HG02571 (cell line): ENCODE measurements at regions not wholly inside any gene's neighbourhood (a gene's known extent, or its start where the extent isn't known, plus 50 kb on each side); places are given as distances from the start of the nearest gene placed in this dataset.
"Not testable (repeated sequence)": the region's sequence is repeated elsewhere in the genome, so short reads cannot be mapped to it uniquely, and the experiment has no call there.

Source experiments
- ATAC-seq: cut with Tn5 transposase; IDR thresholded peaks from one replicate; pipeline ENCODE4 v1.9.1; 2021; ENCODE audit warnings: mild to moderate bottlenecking, moderate library complexity; ENCODE audit not compliant: unreplicated experiment

DNA sequence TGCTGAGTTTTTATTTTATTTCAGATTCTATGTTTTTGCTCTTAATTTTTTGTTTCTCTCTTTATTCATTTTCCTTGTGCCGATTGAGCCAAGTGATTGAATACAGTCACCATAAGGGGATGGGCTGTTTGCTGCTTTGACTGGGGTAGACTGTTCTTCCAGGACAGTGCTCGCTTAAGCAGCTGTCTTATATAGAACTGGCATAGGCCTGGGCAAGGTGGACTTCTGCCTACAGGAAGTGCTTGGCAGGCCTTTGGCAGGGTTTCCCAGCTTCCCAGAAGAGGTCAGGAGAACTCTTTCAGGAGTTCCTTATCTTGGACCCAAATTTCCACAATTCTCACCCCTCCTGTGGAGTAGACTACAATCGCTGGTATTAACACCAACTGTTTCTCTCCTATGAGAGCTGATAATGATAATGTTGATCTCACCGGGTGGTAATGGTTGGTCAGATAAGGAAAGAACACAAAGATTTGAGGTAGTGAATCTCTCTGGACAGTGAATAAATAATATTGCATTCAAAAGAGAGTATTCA is 207.5 kb upstream of the ST6GAL2 start:
- no peak for ATAC-seq

DNA sequence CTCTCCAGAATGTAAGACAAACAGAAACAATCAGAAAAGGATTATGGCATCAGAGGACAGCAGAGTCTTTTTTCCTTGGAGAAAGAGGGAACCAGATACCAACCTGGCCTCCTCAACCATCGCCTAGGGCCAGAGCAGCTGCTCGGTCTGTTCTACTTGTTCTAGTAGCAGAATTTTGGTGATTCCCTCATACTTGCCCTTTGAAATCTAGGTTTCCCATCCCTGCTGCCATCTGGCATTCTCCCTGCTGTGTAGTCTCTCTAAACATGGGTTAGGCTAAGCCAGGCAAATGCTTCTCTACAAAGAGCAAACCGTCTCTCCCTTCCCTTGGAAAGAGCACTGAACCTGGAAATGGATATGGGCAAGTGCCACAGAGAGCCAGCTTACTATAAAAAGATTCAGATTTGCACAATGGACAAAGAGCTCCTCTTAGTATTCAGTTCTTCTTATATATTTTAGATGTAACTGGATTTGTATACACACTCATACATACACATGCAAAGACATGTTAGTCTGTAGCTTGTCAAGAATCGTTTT is 208.6 kb upstream of the ST6GAL2 start:
- no peak for ATAC-seq

DNA sequence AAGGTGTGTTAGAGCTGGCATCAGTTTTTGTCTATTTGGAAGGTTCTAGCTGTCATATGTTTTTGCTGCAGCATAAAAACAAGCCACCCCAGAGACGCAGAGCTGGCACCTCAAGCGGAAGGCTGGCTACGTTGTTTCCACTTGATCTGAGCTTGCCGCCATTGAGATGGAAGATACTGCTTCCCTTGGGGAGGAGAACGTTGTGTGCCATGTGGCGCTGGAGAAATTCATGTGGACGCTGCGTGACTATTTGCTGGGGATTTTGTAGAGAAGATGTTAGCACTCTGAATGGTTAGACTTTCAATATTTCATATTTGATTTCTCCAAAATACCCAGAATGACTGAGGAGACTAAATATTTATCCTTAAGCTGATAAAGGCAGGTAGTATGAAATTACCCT is 216.2 kb upstream of the ST6GAL2 start:
- ATAC-seq = no peak

DNA sequence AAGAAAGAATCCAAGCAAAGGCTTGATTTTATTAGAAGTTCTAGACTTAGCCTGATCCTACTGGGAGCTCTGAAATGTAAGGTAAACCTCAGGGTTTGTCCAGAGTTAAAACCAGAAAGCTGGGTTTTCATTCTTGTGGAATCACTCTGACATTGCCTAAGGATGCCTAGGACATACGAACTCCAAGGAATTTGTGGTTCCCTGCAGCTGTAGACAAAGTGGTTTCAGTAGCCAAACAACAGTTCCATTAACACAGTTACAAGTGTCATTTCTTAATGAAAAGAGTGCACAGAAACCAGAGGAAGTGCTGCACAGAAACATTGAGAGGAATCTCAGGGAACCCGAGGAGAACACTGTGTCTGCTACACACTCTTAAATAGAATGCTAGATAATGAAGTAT is 221.4 kb upstream of the ST6GAL2 start:
- ATAC-seq = no peak

DNA sequence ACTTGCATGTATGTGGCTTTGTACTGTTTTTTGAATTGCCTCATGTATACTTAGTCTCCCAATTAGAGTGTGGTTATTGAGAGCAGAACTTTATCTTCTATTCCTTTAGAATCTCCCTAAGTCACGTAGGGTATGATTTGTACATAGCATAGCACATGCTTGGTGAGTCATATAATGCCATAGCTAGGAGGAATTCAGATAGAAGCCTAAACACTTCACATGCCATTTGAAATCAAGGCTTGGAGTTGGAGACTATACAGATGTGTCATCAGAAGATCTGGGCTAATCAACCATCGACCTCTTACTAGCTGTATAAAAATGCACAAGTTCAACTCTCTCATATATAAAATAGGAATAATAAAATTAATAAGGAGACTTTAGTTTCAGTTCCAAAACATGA is 222.6 kb upstream of the ST6GAL2 start:
- no peak for ATAC-seq

DNA sequence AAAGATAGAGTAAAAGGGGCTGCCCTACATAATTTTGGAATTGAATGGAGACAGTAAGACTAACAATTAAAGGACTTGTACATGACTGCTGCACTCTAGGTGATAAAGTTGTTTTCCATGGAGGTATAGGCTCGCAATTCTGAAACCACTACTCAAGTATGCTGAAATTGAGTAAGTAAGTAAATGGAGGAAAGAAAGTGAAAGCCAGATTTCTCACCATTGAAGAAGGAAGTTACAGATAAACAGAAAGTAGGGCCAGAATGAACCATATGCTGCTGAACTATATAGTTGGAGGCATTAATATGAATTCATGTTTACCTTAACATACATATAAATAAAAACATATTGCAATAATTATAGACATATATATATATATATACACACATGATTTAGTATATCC is 225.7 kb upstream of the ST6GAL2 start:
- no peak for ATAC-seq

DNA sequence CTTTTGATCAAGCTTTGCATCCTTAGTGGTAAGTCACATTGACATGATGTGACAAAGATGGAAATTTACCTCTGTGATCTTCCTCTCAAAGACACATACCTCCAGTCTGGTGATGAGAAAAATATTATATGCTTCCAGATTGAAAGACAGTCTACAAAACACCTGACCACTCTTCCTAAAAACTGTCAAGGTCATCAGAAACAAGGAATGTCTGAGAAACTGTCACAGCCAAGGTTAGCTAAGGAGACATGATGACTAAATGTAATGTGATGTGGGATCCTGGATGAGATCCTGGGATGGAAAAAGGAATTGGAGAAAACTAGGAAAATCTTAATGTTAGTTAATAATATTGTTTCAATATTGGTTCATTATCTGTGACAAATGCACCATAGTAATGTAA is 226.6 kb upstream of the ST6GAL2 start:
- no peak for ATAC-seq

DNA sequence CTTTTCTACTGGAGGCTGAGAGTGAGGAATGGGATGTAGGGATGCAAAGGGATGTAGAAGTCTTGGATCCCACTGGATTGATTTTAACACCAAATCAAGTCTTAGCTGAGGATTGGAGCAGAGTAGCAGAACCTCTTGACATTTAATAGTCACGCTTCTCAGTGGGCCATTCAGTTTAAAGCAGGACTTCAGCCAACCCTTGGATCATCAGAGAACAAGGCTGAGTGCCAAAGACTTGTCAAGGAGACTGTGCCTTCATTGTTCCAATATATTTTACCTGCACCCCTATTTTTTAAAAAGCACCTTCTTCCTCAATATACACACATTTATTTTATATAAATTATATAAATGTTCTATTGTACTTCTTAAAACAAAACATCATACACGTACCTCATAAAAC is 242.4 kb upstream of the ST6GAL2 start:
- no peak for ATAC-seq

DNA sequence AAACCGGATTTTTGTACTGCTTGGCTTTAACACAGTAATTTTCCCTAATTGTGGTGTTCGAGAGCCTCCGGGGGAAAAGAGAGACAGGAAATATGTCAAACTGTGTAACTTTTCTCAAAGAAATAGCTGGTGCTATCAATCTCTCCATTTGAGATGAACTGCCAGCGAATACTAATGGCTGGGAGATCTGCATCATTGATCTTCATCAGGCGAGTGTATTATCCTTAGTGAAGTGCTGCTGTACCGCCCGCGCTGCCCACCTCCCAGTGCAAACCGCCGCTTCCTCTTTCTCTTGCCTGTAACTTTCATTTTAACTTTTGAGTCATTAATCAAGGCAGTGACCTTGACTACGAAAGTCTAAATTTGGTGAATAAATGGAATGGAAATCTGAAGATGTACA is 246.1 kb upstream of the ST6GAL2 start:
- peak; percentile 71 for ATAC-seq

DNA sequence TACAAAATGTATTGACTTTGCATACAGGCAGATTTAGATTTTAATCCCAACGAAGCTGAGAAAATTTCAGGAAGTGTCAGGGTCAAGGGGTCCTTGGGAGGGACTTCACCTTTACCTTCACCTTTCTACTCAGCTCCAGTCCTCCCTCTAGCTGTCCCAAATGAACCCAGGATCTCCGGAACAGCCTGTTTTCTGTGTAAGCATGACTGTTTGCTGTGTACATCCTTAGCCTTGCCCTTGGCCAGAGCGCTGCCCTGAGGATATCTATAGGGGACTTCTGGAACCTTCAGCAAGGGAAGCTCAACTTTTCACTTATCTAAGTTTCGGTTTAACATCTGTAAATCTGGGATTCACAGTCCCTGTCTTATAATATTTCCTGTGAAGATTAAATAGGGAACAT is 246.8 kb upstream of the ST6GAL2 start:
- no peak for ATAC-seq

DNA sequence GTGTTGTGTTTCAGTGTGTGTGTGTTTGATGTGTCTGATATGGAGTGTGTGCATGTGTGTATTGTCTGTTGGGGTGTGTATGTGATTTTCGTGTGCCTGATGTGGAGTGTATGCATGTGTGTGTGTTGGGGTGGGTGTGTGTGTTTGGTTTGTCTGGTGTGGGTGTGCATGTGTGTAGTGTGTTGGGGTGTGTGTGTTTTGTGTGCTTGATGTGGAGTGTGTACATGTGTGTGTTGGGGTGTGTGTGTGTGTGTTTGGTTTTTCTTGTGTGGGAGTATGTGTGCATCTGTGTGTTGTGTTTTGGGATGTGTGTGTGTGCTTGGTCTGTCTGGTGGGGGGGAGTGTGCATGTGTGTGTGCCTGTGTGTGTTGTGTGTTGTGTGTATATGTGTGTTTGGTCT is 247.4 kb upstream of the ST6GAL2 start:
- no peak for ATAC-seq

DNA sequence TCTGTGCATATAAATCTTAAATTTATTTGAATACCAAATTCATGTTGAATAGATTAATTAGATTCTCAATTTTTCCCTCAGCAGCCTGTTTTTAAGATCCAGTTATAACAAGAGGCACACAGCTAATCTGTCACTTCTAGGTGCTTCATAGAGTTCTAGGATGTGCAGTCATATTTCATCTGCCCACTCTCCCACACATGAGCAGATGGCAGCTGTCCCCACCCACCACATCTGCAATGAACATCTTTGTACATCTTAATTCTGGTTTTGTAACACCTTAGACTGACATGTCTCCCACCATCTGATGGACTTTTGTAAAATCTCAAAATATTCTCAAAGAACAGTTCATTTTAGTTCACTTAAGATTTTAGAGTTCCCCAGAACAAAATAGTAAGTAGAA is 250.8 kb upstream of the ST6GAL2 start:
- no peak for ATAC-seq

DNA sequence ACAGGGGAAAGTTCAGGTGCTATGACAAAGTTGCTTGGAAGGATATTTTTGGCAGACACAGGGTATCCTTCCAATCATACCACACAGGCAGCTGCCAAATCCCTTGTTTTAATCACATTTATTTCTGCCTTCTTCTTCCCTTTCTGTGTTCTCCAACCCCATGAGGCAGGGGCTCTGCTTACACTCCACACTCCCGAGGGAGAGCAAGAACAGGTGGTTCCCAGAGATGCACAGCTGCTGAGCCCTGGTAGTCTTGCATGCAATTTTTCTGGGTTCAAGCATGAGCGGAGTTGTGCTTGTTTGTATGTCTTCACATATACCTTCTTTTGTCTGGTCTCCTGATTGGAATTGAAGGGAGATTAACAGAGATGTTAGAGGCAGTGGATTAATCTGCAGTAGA is 251.7 kb upstream of the ST6GAL2 start:
- no peak for ATAC-seq

DNA sequence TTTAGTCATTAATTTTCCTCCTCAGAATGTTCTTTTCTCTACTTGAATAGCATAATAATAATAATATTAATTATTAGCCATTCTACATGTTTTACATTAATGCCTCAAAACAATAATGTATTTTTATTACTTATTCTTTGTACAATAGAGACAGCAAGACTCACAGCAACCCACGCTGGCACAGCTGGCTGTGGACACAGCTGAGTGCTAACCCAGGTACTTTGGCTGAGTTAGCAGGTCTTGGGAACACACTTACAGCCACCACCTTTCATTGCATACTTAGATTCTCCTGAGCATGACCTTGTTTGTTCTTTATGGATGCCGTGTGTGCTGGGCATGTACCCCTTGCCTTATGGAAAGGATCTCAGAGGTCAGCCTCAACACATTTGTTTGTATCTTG is 260.2 kb upstream of the ST6GAL2 start:
- no peak for ATAC-seq

DNA sequence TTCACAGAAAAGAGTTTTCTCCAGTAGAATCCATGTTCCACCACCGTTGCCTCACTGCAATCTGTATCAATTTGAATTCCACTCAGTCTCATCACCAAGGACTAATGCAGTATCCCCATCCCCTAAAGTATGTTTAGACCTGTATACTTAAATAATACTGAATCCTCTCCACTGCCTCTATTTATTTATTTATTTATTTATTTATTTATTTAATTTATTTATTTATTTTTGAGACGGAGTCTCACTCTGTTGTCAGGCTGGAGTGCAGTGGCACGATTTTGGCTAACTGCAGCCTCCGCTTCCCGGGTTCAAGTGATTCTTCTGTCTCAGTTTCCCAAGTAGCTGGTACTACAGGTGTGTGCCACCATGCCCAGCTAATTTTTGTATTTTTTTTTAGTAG is 260.7 kb upstream of the ST6GAL2 start:
- ATAC-seq = not testable (repeated sequence)

DNA sequence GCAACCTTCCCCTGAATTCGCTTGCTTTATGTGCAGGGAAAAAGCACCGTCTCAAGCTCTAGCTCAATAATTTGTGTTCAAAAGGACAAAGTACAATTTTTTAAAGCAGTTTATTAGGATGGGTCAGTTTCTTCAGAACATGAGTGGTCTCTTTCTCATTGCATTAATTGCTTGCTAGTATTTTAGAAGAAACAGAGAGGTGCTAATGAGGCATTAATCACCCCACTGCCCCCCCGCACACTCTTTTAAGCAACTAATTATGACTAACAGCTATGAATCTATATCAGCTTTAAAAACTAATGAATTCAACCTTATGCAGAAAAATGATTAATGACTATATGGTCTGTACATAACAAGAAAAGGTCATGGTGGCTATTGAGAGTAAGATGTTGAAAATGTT is 262.1 kb upstream of the ST6GAL2 start:
- no peak for ATAC-seq

DNA sequence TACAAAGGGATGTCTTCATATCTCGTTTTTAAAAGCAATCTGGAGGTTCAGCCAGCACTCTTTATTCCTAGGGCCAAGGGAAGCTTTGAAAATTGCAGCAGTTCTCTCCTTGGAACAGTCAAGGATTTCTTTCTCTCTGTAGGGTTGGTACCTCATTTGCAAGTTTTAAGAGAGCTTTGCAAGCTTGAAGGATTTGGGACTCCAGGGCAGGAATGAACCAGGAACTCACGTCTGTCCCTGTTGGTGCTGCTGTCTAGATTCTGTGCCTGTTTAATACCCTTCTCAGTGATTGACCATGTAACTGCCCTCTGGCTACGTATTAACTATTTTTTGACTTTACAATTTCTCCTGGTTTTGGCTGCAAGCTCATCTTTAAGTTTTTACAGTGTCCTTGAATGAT is 262.5 kb upstream of the ST6GAL2 start:
- ATAC-seq = no peak

DNA sequence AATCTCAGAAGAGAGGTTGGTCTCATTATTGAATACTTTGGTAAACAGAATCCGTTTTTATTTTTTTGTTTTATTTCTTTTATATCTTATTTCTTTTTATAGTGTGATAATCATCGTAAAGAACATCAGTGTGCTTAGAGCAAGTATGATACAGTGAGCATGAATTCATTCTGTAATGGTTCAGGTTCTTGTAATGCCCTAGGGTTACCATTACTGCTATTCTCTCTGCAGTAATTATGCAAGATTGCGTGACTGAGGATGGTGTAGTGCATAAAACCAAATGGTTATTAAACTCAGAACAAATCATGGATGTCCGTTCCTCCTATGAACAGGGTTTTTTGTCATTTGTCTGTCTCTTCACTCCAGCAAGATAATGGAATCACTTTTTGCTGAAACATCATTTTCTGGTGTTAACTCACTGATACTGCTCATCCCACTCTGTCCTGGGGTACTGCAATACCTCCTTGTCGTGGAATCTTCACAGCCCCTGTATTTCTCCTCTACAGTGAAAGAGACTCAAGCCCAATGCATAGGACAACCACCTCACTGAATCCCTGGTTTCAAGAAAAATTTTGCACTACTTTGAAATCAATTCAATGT is 274.8 kb upstream of the ST6GAL2 start:
- ATAC-seq = no peak

DNA sequence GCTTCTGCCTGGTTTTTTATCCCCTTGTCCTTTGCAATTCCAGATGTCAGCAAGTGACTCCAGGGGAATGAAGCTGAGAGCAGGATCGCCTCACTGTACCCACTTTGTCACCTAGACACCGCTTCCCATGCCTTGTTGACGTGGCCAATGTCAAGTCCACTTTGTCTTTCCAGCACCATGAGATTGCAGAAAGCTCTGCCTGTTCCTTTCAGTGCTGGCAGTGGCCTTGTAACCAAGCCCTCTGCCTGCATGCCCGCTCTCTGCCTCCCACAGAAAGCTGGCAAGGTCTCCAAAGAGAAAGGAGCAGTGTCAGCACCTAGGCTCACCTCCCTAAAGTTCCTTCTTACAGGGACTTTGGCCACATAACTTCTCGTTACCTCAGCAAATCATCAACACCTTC is 282.2 kb upstream of the ST6GAL2 start:
- no peak for ATAC-seq

DNA sequence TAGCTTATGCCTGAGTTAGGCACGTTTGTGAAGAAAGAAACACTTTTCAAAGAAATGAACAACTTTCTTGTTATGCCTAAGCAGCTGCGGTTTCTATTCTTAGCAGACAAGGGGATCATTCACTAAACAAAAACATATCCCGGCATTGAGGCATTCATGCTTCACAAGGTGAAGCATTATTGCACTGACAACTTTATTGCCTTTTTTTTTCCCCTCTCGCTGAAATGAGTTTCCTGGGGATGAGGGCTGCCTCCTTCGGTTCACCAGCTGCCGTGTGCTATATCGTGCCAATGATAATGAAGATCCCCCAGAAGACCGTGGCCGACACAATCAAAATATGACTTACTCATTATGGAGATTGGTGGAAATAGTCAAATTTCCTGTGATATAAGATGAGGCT is 288.2 kb upstream of the ST6GAL2 start:
- ATAC-seq = no peak

DNA sequence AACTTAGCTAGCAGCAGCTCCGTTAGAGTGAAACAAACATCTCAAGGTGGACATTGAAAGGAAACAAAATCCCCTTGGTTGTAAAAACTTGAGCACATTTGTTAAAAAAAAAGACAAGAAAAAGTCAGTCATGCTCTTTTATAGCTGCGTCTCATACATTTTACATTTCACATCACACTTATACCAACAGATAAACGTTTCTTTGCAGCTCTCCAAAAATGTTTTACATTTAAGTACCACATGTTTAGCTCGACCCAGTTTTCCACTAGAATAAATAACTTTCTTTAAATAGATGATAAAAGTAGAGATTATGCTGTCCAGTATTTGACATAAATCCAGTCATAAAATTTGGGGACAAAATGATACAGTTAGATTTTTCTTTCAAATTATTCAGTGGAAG is 297.0 kb upstream of the ST6GAL2 start:
- ATAC-seq = no peak

DNA sequence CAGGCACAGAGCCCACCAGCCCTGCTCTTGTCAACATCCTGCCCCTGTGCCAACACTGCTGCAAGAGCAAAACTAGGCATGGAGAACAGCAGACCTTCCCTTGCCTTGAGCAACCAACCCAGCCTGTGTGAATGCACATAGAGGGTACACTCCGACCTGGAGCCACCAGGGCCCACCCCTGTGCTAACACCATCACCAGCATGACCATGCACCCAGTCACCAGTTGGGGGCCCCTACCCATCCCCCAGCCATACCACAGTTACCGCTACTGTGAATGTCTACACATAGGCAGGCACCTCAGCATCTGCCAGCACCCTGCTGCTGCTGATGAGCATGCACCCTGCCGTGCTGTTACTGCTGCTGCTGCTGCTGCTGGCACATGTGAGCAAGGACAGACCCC is 301.9 kb upstream of the ST6GAL2 start:
- no peak for ATAC-seq

DNA sequence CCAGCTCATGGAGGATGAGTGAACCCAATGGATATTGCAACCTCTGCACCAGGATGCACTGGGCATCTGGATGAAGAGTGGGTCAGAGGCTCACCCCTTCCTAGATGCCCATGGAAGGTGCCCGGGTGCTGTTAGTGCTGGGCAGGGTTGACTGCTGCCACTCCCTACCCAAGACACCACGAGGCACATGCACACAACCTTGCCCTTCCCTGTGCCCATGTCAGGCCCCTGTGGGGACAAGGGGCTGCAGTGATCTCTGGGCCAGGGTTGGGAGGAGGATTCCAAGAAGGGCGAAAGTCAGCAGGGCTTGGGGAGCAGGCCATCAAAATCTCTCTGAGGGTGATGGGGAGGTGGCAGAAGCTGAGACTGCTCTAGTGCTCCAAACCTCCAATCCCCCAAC is 309.7 kb upstream of the ST6GAL2 start:
- ATAC-seq = no peak
